ENCODE measurements at regions not wholly inside any gene's neighbourhood (a gene's known extent, or its start where the extent isn't known, plus 50 kb on each side); places are given as distances from the start of the nearest gene placed in this dataset.
A peak's percentile ranks its signal among the peaks of the same experiment; 100 is the strongest.

GRCh38 chr4:128608006-128608405 lies 201.5 kb upstream of the JADE1 start:
- no peak for DNase-seq (ENCODE audit: low read depth, low spot score)
- H3K27ac ChIP-seq: no peak overlapping the region

GRCh38 chr4:128606173-128606572 lies 203.3 kb upstream of the JADE1 start:
- no peak overlapping the region for H3K27ac ChIP-seq
- peak; percentile 60 for DNase-seq (ENCODE audit: low read depth, low spot score)

- peak; percentile 64 for DNase-seq (ENCODE audit: low read depth, low spot score)
Observed at GRCh38 chr4:128604840-128605239, 204.7 kb upstream of the JADE1 start.

GRCh38 chr4:128604204-128604603 lies 205.3 kb upstream of the JADE1 start:
- no peak for DNase-seq (ENCODE audit: low read depth, low spot score)
- H3K27ac ChIP-seq: peak overlapping the region; percentile 13

More at GRCh38 chr4:128604840-128605239, 204.7 kb upstream of the JADE1 start:
- peak overlapping the region; percentile 13 for H3K27ac ChIP-seq

GRCh38 chr4:128603081-128603480 lies 206.4 kb upstream of the JADE1 start:
- H3K27ac ChIP-seq: no peak overlapping the region
- DNase-seq (ENCODE audit: low read depth, low spot score): no peak

GRCh38 chr4:128601991-128602695 lies 207.4 kb upstream of the JADE1 start:
- peak overlapping the region; percentile 55 for H3K27ac ChIP-seq

GRCh38 chr4:128600996-128601871 lies 208.3 kb upstream of the JADE1 start:
- H3K27ac ChIP-seq: peak overlapping the region; percentile 55
- DNase-seq (ENCODE audit: low read depth, low spot score): peak; percentile 82

More at GRCh38 chr4:128601991-128602695, 207.4 kb upstream of the JADE1 start:
- no peak for DNase-seq (ENCODE audit: low read depth, low spot score)

GRCh38 chr4:128600410-128600809 lies 209.1 kb upstream of the JADE1 start:
- no peak for DNase-seq (ENCODE audit: low read depth, low spot score)

GRCh38 chr4:128597500-128597899 lies 212.0 kb upstream of the JADE1 start:
- H3K27ac ChIP-seq: no peak overlapping the region
- no peak for DNase-seq (ENCODE audit: low read depth, low spot score)

More at GRCh38 chr4:128600410-128600809, 209.1 kb upstream of the JADE1 start:
- H3K27ac ChIP-seq: peak overlapping the region; percentile 55

GRCh38 chr4:128596853-128597252 lies 212.6 kb upstream of the JADE1 start:
- no peak overlapping the region for H3K27ac ChIP-seq
- DNase-seq (ENCODE audit: low read depth, low spot score): no peak

GRCh38 chr4:128596115-128596514 lies 213.4 kb upstream of the JADE1 start:
- no peak for DNase-seq (ENCODE audit: low read depth, low spot score)
- no peak overlapping the region for H3K27ac ChIP-seq

GRCh38 chr4:128591482-128591881 lies 218.0 kb upstream of the JADE1 start:
- H3K27ac ChIP-seq: no peak overlapping the region
- DNase-seq (ENCODE audit: low read depth, low spot score): no peak

GRCh38 chr4:128590773-128591172 lies 218.7 kb upstream of the JADE1 start:
- H3K27ac ChIP-seq: no peak overlapping the region
- no peak for DNase-seq (ENCODE audit: low read depth, low spot score)

GRCh38 chr4:128590034-128590740 lies 219.3 kb upstream of the JADE1 start:
- DNase-seq (ENCODE audit: low read depth, low spot score): no peak
- H3K27ac ChIP-seq: no peak overlapping the region

- H3K27ac ChIP-seq: no peak overlapping the region
- no peak for DNase-seq (ENCODE audit: low read depth, low spot score)
Observed at GRCh38 chr4:128589384-128589965, 220.0 kb upstream of the JADE1 start.

- DNase-seq (ENCODE audit: low read depth, low spot score): no peak
- H3K27ac ChIP-seq: no peak overlapping the region
Observed at GRCh38 chr4:128587382-128587781, 222.1 kb upstream of the JADE1 start.

GRCh38 chr4:128583753-128584712 lies 225.5 kb upstream of the JADE1 start:
- H3K27ac ChIP-seq: no peak overlapping the region
- DNase-seq (ENCODE audit: low read depth, low spot score): no peak

GRCh38 chr4:128582427-128582870 lies 227.1 kb upstream of the JADE1 start:
- DNase-seq (ENCODE audit: low read depth, low spot score): no peak
- H3K27ac ChIP-seq: no peak overlapping the region
